Activated B cell treated with CpG ODN at 0.5 μM for 24 hours (primary cell): ENCODE measurements at regions not wholly inside any gene's neighbourhood (a gene's known extent, or its start where the extent isn't known, plus 50 kb on each side); places are given as distances from the start of the nearest gene placed in this dataset.

Experiments
- ATAC-seq: fragments of 200-7000 bp; cut with Tn5 transposase; one replicate; pipeline ENCODE4 v1.10.0; 2021; ENCODE audit warnings: low read depth, mild to moderate bottlenecking, moderate library complexity
- CTCF ChIA-PET: fragments of 350-600 bp; sonication (Branson Sonifier 250); formaldehyde crosslinking; loops from one replicate; lab custom pipeline; 2021; ENCODE audit warnings: antibody characterized with exemption; lab: Charles Lee
- POLR2A ChIA-PET: fragments of 350-600 bp; sonication (Branson Sonifier 250); formaldehyde crosslinking; loops from one replicate; lab custom pipeline; 2021; ENCODE audit warnings: antibody characterized with exemption; lab: Charles Lee
- DNase-seq: peaks from one replicate; pipeline ENCODE4 v3.0.0; 2022
- H3K27ac Mint-ChIP-seq: one replicate; pipeline ENCODE4 v1.8.0; 2020; ENCODE audit warnings: mixed read lengths
- H3K27me3 Mint-ChIP-seq: one replicate; pipeline ENCODE4 v1.8.0; 2021; ENCODE audit warnings: mixed read lengths
- H3K36me3 Mint-ChIP-seq: one replicate; pipeline ENCODE4 v1.8.0; 2021; ENCODE audit warnings: low read depth, mixed read lengths
- H3K4me1 Mint-ChIP-seq: one replicate; pipeline ENCODE4 v1.8.0; 2021; ENCODE audit warnings: mixed read lengths
- H3K4me3 Mint-ChIP-seq: one replicate; pipeline ENCODE4 v1.8.0; 2020; ENCODE audit warnings: mild to moderate bottlenecking, mixed read lengths
- H3K9me3 Mint-ChIP-seq: one replicate; pipeline ENCODE4 v1.8.0; 2020; ENCODE audit warnings: mixed read lengths
- intact Hi-C: fragments of 100-400 bp; cut with micrococcal nuclease; formaldehyde crosslinking; loops from one replicate; pipeline ENCODE4 v1.15.1; 2024
- TF ChIP-seq, protein P1 (sequence below): fragments of 200-600 bp; IDR thresholded peaks from one replicate; pipeline ENCODE4 v1.8.0; 2022; ENCODE audit warnings: antibody characterized with exemption, mild to moderate bottlenecking

DNA sequence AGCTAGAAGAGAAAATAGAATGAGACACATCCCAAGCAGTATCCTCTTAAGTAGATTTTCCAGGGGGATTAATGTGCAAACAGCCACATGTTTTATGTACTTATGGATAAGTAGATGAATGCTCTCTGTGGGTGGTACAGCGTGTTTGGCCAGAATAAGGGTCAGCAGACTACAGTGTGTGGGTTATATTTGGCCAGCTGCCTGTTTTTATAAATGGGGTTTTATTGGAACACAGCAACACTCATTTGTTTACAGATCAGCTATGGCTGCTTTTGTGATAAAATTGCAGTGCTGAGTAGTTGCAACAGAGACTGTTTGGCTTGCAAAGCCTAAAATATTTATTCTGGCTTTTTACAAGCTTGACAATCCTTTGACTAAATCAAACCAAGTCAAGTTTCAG lies 780.2 kb upstream of the SEL1L start:
- ATAC-seq: no peak
- POLR2A ChIA-PET: no interaction called here
- Mint-ChIP-seq H3K27ac (no peak overlapping the region), H3K4me1 (no peaks in the 10 kb centered on the region), H3K9me3 (peaks cover 12% of the 10 kb centered on the region), H3K4me3 (no peak overlapping the region), H3K27me3 (no peaks in the 10 kb centered on the region), H3K36me3 (no peaks in the 10 kb centered on the region)
- intact Hi-C loops: no loop called here
- TF ChIP-seq, protein P1, sequence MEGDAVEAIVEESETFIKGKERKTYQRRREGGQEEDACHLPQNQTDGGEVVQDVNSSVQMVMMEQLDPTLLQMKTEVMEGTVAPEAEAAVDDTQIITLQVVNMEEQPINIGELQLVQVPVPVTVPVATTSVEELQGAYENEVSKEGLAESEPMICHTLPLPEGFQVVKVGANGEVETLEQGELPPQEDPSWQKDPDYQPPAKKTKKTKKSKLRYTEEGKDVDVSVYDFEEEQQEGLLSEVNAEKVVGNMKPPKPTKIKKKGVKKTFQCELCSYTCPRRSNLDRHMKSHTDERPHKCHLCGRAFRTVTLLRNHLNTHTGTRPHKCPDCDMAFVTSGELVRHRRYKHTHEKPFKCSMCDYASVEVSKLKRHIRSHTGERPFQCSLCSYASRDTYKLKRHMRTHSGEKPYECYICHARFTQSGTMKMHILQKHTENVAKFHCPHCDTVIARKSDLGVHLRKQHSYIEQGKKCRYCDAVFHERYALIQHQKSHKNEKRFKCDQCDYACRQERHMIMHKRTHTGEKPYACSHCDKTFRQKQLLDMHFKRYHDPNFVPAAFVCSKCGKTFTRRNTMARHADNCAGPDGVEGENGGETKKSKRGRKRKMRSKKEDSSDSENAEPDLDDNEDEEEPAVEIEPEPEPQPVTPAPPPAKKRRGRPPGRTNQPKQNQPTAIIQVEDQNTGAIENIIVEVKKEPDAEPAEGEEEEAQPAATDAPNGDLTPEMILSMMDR: no peak
- DNase-seq: no peak
- CTCF ChIA-PET: no interaction called here

DNA sequence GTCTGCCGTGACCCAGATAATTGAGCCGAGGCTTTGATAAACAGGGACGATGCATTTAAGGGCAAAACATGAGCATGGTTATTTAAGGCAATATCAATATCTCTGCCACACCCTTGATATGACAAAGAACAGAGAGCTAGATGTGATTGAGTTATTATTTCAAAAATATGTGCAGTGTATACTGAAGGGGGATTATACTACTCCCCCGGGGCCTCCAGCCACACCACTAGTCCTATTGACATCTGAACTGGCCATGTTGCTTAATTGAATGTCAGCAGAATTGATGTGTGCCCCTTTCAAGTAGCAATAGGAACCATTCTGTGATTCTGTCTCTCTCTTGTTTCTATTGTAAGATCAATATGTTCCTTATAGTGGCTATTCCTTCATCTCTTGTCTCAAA lies 794.8 kb upstream of the SEL1L start:
- H3K27ac Mint-ChIP-seq: no peak overlapping the region
- no peaks in the 10 kb centered on the region for H3K27me3 Mint-ChIP-seq
- H3K4me1 Mint-ChIP-seq: no peaks in the 10 kb centered on the region
- intact Hi-C loops: no loop called here
- POLR2A ChIA-PET: no interaction called here
- DNase-seq (no peak), ATAC-seq (no peak)
- peaks cover 4% of the 10 kb centered on the region for H3K9me3 Mint-ChIP-seq
- H3K36me3 Mint-ChIP-seq: no peaks in the 10 kb centered on the region
- TF ChIP-seq, protein P1: no peak
- no peak overlapping the region for H3K4me3 Mint-ChIP-seq
- CTCF ChIA-PET: no interaction called here

DNA sequence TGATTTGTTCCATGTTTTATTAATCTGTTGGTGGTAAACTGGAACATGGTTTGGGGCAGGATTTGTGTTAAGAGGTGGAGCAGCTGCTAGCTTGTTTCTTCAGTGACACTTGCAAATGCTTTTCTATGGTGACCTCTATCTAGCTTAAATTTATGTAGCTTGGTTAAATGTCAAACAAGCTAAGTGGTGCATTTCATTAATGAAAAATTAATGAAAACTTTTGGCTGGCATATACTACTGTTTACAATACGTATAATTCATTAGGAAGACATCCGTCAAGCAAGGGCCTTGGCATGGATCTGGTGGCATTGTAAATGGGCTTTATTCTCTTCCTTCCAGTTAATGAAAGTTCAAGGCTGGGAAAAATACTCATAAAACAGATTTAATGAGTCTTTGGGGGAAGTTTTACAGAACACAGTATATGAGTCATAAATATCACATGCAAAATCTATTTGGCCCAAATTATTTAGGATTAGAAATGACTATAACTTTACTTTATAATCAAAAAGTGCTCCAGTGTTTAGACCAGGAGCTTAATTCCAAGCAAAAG lies 807.7 kb upstream of the SEL1L start:
- no peak for DNase-seq
- ATAC-seq: no peak
- TF ChIP-seq, protein P1: no peak
- ChIA-PET POLR2A (no interaction called here), CTCF (no interaction called here)
- H3K4me1 Mint-ChIP-seq: no peaks in the 10 kb centered on the region
- H3K36me3 Mint-ChIP-seq: no peaks in the 10 kb centered on the region
- peaks cover 13% of the 10 kb centered on the region for H3K9me3 Mint-ChIP-seq
- intact Hi-C loops: no loop called here
- H3K4me3 Mint-ChIP-seq: no peak overlapping the region
- no peaks in the 10 kb centered on the region for H3K27me3 Mint-ChIP-seq
- H3K27ac Mint-ChIP-seq: no peak overlapping the region

DNA sequence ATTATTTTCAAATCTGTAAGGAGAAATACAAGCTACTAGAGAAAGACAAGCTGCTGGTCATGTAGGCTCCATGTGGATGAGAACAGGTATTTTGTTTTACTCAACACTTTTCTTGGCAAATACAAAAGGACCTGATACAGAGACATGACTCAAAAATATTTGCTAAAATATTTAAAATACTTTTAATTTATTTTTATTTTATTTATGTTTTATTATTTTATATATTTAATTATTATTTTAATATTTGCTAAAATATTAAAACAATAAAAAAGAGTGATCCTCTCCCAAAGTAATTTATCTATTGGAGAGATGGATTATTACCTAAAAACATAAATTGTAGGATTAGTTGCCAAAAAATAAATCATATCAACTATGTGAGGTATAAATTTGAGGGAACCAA lies 808.9 kb upstream of the SEL1L start:
- Mint-ChIP-seq H3K4me3 (no peak overlapping the region), H3K4me1 (no peaks in the 10 kb centered on the region), H3K9me3 (peaks cover 9% of the 10 kb centered on the region), H3K27ac (no peak overlapping the region), H3K27me3 (no peaks in the 10 kb centered on the region), H3K36me3 (no peaks in the 10 kb centered on the region)
- POLR2A ChIA-PET: no interaction called here
- CTCF ChIA-PET: no interaction called here
- DNase-seq (no peak), ATAC-seq (no peak)
- TF ChIP-seq, protein P1: no peak
- intact Hi-C loops: no loop called here

DNA sequence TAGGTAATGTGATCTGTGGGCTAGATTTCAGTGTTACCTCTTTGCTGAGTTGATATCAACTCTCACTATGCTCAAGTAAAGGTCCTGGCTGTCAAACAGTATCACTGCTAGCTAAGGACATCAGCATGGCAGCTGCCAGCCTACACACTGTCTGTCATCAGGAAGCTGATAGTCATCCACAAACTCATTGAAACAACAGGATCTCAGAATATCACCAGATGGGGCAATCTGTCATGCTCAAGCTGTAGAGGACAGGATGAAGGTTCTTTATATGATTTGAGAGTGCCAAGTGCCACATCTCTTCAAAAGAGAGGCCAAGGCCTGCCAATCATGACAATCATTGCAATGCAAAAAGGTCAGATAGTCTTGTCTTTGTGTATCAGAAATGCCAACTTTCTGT lies 811.5 kb upstream of the SEL1L start:
- Mint-ChIP-seq H3K9me3 (peaks cover 9% of the 10 kb centered on the region), H3K27me3 (no peaks in the 10 kb centered on the region), H3K4me3 (no peak overlapping the region), H3K4me1 (no peaks in the 10 kb centered on the region), H3K27ac (no peak overlapping the region), H3K36me3 (no peaks in the 10 kb centered on the region)
- no peak for ATAC-seq
- ChIA-PET POLR2A (no interaction called here), CTCF (no interaction called here)
- intact Hi-C loops: no loop called here
- TF ChIP-seq, protein P1: no peak
- DNase-seq: no peak
